Femur (tissue), 1 donor: ENCODE measurements at regions not wholly inside any gene's neighbourhood (a gene's known extent, or its start where the extent isn't known, plus 50 kb on each side); places are given as distances from the start of the nearest gene placed in this dataset.
A peak's percentile ranks its signal among the peaks of the same experiment; 100 is the strongest.

Source experiments
- DNase-seq: peaks from one replicate; pipeline ENCODE4 v3.0.0-alpha.2; 2017

GRCh38 chr12:53803194-53803593 is 51.4 kb upstream of the CISTR start:
- no peak for DNase-seq

DNA sequence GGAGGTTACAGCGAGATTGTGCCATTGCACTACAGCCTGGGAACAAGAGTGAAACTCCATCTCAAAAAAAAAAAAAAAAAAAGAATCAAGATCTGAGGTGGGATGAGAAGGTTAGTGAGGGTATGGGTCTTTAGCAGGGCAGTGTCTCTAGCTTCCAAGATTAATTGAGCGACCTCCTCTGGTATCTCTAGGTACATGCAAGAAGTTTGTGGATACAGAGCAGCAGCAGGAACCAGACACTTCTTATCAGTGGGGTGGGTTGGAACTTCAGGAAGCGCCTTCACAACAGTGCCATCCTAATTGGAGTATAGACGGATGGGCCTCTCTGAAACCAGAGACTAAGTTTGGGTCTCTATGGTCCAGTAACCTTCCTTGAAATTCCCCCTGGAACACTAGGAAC is 51.9 kb upstream of the CISTR start:
- no peak for DNase-seq

DNA sequence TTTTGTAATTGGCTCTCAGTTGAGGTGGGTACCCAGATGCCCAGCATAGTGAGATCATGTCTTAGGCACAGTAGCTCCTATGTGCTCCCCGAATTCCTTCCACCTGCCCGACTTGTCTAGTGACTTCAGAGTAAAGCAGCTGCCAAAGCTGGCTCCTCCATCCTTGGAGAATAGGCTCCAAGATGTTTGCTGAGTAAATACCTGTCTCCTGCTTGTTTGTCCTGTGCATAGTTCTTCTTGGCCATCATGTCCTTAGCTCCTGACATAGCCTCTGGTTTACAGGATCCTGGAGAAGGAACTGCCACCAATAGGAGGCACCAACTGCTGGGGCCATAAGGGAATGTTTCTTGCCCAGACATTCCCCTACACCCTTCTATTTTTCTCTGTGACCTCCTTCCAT is 52.6 kb upstream of the CISTR start:
- DNase-seq: no peak

GRCh38 chr12:53805067-53805466 is 53.3 kb upstream of the CISTR start:
- no peak for DNase-seq

DNA sequence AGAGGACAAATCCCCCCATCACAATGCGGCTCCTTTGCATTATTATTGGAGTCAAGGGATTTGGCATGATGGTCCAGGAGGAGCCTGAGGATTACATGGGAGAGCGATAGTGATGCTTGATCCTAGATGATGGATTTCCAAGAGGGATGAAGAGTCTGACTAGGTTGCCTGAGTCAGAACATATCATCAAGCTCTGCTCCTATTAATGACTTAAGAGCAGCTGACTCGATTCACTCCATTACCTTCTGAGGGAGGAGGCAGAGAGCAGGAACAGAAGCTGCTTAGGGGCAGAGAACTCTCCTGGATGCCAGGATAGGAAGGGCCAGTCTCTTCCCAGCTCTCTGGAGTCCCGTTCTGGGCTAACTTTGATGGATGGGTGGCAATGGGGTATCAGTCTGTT is 54.0 kb upstream of the CISTR start:
- DNase-seq: no peak

- no peak for DNase-seq
Measured at GRCh38 chr12:53806721-53807120, 54.9 kb upstream of the CISTR start.

GRCh38 chr12:53807322-53807860 is 55.6 kb upstream of the CISTR start:
- no peak for DNase-seq

GRCh38 chr12:53808023-53808705 is 56.4 kb upstream of the CISTR start:
- no peak for DNase-seq

- DNase-seq: no peak
Measured at GRCh38 chr12:53809005-53809404, 57.2 kb upstream of the CISTR start.

GRCh38 chr12:53810950-53811349 is 59.2 kb upstream of the CISTR start:
- no peak for DNase-seq

DNA sequence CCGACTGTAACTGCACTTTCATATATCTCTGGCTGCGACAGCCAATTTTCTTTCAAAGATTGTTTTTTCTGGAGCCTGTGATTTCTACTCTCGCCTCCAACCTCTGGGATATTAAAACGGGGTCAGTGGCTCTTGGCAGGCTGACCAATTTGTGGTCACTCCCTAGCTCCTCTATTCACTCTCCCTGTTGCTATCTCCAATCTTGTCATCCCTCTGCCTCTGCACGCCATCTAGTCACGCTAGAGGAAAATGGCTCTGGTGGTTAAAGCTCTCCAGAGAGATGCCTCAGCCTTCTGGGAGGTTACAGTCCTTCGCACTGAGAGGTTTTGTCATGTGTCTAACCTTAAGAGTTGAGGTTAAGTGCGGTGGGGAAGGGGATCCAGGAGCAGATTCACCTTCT is 59.8 kb upstream of the CISTR start:
- peak; percentile 18 for DNase-seq

DNA sequence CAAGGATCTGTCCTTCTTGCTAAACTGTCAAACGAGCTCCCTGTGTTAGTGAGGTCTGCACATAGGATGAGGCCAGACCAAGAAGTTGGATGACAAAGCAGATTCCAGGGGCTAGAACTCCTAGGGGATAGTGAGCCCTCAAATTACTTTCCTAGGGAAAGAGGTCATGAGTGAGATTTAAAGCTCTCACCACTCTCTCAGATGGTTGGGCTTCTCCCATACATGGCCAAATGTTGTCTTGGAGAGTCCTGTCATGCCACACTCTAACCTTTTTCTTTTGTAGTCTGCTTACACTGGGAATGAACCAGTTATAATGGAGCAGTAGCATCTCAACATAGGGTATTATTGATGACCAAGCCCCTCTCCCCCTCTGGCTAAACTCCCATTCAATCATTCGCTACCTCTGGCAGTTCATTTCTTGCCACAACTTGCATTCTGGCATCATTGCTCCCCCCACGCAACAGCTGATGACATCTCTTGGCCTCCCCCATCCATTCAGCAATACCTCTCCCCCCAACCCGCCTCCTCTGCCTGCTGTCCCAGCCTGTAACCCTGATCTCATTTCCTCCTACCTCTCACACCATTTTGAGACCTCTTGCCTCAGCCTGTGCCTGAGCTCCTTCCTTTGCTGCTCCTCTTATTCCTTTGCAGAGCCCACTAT is 64.7 kb upstream of the CISTR start:
- no peak for DNase-seq

DNA sequence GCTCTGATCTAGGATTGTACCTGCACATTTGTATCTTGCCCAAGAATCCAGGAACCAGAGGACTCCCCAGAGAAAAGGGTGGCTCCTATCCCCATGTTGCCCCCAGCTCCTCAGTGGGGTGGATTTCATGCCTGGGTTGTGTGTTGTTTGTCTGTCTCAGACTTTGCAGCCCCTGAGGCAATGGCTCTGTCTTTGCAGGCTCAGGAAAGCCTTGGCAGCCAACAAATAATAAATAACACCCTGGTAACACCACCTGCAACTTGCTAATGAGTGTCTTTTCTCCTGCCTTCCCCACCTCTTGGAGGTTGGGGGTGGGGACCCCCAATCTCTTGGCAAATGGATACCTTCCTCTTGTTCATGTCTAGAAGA is 65.2 kb upstream of the CISTR start:
- no peak for DNase-seq

- no peak for DNase-seq
Measured at GRCh38 chr12:53820514-53821306, 68.9 kb upstream of the CISTR start.

DNA sequence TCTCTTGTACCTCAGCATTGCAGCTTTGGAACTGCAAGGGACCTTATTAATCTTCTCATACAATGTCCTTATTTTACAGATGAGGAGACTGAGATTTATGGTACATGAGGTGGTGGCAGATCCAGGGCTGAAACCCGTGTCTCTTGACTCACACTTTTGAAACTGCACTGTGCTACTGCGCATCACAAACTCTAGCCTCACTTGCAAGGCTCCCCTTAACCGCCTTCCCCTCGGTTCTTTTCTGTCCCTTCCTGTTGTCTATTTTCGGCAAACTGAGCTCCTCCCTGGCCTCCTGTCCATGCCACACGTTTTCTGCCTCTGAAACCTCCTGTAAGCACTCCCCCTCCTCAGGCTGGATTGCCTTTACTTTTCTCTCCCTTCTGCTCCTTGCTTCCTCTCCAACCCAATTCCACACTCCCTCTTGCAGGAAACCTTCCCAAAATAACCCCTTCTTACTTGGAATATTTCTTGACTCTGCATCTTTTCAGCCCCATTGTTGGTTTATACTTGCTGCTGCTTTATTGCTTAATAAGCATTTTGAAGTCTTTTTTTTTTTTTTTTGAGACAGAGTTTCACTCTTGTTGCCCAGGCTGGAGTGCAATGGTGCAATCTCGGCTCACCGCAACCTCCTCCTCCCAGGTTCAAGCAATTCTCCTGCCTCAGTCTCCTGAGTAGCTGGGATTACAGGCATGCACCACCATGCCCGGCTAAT is 72.4 kb upstream of the CISTR start:
- DNase-seq: no peak

- no peak for DNase-seq
Measured at GRCh38 chr12:53825246-53826081, 73.7 kb upstream of the CISTR start.

GRCh38 chr12:53827306-53827705 is 75.5 kb upstream of the CISTR start:
- no peak for DNase-seq

- DNase-seq: no peak
Measured at GRCh38 chr12:53828598-53828997, 76.8 kb upstream of the CISTR start.

DNA sequence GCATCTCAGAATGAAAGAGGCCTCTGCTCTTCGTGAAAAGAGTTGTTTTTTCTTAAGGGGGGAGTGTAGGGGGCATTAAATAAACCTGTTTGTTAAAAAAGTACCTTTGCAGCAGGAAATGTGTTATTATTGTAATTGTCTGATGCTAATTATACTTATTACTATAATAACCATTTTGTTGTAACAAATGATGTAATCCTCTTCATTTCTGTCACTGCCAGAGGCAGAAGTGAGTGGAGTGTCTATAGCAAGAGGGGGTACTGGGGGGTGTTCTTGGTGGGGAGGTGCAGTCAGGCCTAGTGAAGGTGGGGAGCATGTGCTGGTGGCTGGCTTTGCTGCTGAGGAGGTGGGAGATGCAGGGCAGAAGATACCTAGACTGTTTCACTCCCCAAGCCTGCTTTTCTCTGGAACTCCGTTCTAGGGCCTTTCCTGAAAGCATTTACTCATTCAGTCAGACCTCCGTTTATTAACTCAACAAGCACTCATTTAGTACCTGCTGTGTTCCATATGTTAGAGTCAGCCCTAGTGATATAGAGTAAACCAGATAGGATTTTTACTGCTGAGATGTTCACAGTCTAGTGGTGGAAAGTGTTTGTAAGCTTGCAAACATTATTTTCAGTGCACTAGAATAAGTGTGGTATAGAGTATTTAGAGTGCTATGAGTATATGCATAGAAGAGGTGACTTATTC is 77.5 kb upstream of the CISTR start:
- no peak for DNase-seq

GRCh38 chr12:53830631-53831030 is 78.9 kb upstream of the CISTR start:
- no peak for DNase-seq

- DNase-seq: no peak
Measured at GRCh38 chr12:53836119-53836655, 84.4 kb upstream of the CISTR start.
